ENCODE measurements at regions not wholly inside any gene's neighbourhood (a gene's known extent, or its start where the extent isn't known, plus 50 kb on each side); places are given as distances from the start of the nearest gene placed in this dataset.

- no peak for TF ChIP-seq CTCF (conservative IDR thresholded peaks at IDR 0.05; ENCODE audit: low read depth, low read length)
- TF ChIP-seq ELK1 (IDR thresholded peaks at IDR 0.05; ENCODE audit: borderline replicate concordance, low read depth, low read length), result no peak
- no peak for TF ChIP-seq POLR2A (IDR thresholded peaks at IDR 0.05; ENCODE audit: low read depth, low read length)
- no peak for TF ChIP-seq RFX5 (IDR thresholded peaks at IDR 0.05; ENCODE audit: low read depth, low read length)
Measured at GRCh38 chrX:46433892-46434291, 111.3 kb downstream of the ZNF674 start.

All from IMR-90 (cell line).